ENCODE measurements at regions not wholly inside any gene's neighbourhood (a gene's known extent, or its start where the extent isn't known, plus 50 kb on each side); places are given as distances from the start of the nearest gene placed in this dataset. TPM values are rescaled to one million over a fixed set of nuclear protein-coding genes. Genes with fewer than 3 reads are reported as not detected.

DNA sequence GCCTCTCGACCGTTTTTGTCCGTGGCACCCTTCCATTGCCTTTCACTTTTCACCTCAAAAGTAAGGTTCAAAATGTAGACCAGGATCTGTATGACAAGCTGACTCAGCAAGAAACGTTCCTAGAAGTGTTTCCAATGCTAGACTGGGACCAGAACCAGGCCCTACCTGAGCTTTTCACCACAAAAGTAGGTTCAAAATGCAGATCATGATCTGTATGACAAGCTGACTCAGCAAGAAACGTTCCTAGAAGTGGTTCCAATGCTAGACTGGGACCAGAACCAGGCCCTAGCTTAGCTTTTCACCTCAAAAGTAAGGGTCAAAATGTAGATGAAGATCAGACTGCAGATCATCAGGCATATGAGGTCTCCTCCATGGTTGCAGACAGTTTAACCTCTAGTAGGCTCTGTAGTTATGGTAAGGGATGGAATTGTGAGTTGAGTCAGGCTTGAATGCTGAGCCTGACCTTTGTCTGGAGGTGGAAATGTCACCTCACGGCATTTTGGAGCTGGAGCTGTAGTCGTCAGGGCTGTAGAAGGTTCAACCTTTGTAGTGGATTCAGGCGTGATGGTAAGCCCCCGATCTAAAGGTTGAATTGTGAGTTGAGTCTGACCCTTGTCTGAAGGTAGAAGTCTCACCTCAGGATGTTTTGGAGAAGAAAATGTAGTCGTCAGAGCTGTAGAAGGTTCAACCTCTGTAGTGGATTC is 50.2 kb upstream of the TMEM97 start (continued):
- TF ChIP-seq NR4A1 (CRISPR knock-in tag; IDR thresholded peaks at IDR 0.05) (no peak), NR4A1 (tag; IDR thresholded peaks at IDR 0.05) (no peak), GABPB2 (CRISPR knock-in tag; conservative IDR thresholded peaks at IDR 0.05) (no peak)

Small RNAs in the stretch of these regions (small RNA-seq; reads per million reads assigned to genes)
- gene AC061975.2, result not detected
